ENCODE measurements at regions not wholly inside any gene's neighbourhood (a gene's known extent, or its start where the extent isn't known, plus 50 kb on each side); places are given as distances from the start of the nearest gene placed in this dataset.

GRCh38 chr18:55144193-55144930 is 185.1 kb upstream of the CCDC68 start:
- no peaks in the 10 kb centered on the region for H3K36me3 ChIP-seq (ENCODE audit: insufficient read depth)
- Mint-ChIP-seq H3K36me3 (ENCODE audit: low read depth) (no peaks in the 10 kb centered on the region), H3K4me1 (peaks cover 4% of the 10 kb centered on the region; the same call in 1 of the 3 replicates), H3K4me3 (no peak overlapping the region), H3K27ac (no peak overlapping the region), H3K9me3 (peaks cover 3% of the 10 kb centered on the region; the same call in 1 of the 3 replicates), H3K27me3 (ENCODE audit: insufficient read depth, low read depth, poor library complexity) (no peaks in the 10 kb centered on the region)
- H3K79me2 ChIP-seq (replicated peaks; ENCODE audit: insufficient read depth), result no peaks in the 10 kb centered on the region
- TF ChIP-seq JUNB (IDR thresholded peaks at IDR 0.05; ENCODE audit: unreplicated experiment) (no peak), EZH2phosphoT487 (IDR thresholded peaks at IDR 0.05; ENCODE audit: unreplicated experiment) (no peak), STAT1 (IDR thresholded peaks at IDR 0.05; ENCODE audit: unreplicated experiment) (no peak), ZNF331 (CRISPR knock-in tag; IDR thresholded peaks at IDR 0.05; ENCODE audit: low read depth) (no peak), CREB1 (CRISPR knock-in tag; IDR thresholded peaks at IDR 0.05; ENCODE audit: low read depth) (no peak), POLR2AphosphoS5 (IDR thresholded peaks at IDR 0.05; ENCODE audit: low read depth) (no peak)
- TF ChIP-seq, protein P1, sequence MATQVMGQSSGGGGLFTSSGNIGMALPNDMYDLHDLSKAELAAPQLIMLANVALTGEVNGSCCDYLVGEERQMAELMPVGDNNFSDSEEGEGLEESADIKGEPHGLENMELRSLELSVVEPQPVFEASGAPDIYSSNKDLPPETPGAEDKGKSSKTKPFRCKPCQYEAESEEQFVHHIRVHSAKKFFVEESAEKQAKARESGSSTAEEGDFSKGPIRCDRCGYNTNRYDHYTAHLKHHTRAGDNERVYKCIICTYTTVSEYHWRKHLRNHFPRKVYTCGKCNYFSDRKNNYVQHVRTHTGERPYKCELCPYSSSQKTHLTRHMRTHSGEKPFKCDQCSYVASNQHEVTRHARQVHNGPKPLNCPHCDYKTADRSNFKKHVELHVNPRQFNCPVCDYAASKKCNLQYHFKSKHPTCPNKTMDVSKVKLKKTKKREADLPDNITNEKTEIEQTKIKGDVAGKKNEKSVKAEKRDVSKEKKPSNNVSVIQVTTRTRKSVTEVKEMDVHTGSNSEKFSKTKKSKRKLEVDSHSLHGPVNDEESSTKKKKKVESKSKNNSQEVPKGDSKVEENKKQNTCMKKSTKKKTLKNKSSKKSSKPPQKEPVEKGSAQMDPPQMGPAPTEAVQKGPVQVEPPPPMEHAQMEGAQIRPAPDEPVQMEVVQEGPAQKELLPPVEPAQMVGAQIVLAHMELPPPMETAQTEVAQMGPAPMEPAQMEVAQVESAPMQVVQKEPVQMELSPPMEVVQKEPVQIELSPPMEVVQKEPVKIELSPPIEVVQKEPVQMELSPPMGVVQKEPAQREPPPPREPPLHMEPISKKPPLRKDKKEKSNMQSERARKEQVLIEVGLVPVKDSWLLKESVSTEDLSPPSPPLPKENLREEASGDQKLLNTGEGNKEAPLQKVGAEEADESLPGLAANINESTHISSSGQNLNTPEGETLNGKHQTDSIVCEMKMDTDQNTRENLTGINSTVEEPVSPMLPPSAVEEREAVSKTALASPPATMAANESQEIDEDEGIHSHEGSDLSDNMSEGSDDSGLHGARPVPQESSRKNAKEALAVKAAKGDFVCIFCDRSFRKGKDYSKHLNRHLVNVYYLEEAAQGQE (IDR thresholded peaks at IDR 0.05; ENCODE audit: unreplicated experiment), result no peak
- TF ChIP-seq, protein P2, sequence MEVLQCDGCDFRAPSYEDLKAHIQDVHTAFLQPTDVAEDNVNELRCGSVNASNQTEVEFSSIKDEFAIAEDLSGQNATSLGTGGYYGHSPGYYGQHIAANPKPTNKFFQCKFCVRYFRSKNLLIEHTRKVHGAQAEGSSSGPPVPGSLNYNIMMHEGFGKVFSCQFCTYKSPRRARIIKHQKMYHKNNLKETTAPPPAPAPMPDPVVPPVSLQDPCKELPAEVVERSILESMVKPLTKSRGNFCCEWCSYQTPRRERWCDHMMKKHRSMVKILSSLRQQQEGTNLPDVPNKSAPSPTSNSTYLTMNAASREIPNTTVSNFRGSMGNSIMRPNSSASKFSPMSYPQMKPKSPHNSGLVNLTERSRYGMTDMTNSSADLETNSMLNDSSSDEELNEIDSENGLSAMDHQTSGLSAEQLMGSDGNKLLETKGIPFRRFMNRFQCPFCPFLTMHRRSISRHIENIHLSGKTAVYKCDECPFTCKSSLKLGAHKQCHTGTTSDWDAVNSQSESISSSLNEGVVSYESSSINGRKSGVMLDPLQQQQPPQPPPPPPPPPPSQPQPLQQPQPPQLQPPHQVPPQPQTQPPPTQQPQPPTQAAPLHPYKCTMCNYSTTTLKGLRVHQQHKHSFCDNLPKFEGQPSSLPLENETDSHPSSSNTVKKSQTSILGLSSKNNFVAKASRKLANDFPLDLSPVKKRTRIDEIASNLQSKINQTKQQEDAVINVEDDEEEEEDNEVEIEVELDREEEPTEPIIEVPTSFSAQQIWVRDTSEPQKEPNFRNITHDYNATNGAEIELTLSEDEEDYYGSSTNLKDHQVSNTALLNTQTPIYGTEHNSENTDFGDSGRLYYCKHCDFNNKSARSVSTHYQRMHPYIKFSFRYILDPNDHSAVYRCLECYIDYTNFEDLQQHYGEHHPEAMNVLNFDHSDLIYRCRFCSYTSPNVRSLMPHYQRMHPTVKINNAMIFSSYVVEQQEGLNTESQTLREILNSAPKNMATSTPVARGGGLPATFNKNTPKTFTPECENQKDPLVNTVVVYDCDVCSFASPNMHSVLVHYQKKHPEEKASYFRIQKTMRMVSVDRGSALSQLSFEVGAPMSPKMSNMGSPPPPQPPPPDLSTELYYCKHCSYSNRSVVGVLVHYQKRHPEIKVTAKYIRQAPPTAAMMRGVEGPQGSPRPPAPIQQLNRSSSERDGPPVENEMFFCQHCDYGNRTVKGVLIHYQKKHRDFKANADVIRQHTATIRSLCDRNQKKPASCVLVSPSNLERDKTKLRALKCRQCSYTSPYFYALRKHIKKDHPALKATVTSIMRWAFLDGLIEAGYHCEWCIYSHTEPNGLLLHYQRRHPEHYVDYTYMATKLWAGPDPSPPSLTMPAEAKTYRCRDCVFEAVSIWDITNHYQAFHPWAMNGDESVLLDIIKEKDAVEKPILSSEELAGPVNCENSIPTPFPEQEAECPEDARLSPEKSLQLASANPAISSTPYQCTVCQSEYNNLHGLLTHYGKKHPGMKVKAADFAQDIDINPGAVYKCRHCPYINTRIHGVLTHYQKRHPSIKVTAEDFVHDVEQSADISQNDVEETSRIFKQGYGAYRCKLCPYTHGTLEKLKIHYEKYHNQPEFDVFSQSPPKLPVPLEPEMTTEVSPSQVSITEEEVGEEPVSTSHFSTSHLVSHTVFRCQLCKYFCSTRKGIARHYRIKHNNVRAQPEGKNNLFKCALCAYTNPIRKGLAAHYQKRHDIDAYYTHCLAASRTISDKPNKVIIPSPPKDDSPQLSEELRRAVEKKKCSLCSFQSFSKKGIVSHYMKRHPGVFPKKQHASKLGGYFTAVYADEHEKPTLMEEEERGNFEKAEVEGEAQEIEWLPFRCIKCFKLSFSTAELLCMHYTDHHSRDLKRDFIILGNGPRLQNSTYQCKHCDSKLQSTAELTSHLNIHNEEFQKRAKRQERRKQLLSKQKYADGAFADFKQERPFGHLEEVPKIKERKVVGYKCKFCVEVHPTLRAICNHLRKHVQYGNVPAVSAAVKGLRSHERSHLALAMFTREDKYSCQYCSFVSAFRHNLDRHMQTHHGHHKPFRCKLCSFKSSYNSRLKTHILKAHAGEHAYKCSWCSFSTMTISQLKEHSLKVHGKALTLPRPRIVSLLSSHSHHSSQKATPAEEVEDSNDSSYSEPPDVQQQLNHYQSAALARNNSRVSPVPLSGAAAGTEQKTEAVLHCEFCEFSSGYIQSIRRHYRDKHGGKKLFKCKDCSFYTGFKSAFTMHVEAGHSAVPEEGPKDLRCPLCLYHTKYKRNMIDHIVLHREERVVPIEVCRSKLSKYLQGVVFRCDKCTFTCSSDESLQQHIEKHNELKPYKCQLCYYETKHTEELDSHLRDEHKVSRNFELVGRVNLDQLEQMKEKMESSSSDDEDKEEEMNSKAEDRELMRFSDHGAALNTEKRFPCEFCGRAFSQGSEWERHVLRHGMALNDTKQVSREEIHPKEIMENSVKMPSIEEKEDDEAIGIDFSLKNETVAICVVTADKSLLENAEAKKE (CRISPR knock-in tag; IDR thresholded peaks at IDR 0.05), result no peak
- TF ChIP-seq, protein P3, sequence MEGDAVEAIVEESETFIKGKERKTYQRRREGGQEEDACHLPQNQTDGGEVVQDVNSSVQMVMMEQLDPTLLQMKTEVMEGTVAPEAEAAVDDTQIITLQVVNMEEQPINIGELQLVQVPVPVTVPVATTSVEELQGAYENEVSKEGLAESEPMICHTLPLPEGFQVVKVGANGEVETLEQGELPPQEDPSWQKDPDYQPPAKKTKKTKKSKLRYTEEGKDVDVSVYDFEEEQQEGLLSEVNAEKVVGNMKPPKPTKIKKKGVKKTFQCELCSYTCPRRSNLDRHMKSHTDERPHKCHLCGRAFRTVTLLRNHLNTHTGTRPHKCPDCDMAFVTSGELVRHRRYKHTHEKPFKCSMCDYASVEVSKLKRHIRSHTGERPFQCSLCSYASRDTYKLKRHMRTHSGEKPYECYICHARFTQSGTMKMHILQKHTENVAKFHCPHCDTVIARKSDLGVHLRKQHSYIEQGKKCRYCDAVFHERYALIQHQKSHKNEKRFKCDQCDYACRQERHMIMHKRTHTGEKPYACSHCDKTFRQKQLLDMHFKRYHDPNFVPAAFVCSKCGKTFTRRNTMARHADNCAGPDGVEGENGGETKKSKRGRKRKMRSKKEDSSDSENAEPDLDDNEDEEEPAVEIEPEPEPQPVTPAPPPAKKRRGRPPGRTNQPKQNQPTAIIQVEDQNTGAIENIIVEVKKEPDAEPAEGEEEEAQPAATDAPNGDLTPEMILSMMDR (conservative IDR thresholded peaks at IDR 0.05; ENCODE audit: low read depth in 2 of 2), result no peak
- H3K27me3 ChIP-seq (ENCODE audit: insufficient read depth), result no peaks in the 10 kb centered on the region
- peaks cover 8% of the 10 kb centered on the region for H3K4me1 ChIP-seq (ENCODE audit: insufficient read depth)
- ATAC-seq, result no peak
- H2AFZ ChIP-seq, result no peak overlapping the region
- H3K9me2 ChIP-seq (ENCODE audit: insufficient read depth), result peaks cover 1% of the 10 kb centered on the region
- no peak for DNase-seq (ENCODE audit: low spot score)
- H3F3A ChIP-seq (replicated peaks; ENCODE audit: low read depth), result no peaks in the 10 kb centered on the region
- no peak overlapping the region for H3K4me3 ChIP-seq
- H3K27ac ChIP-seq (ENCODE audit: low read depth), result no peak overlapping the region
- H4K20me1 ChIP-seq (replicated peaks; ENCODE audit: insufficient read depth), result no peaks in the 10 kb centered on the region
- no peak overlapping the region for H3K4me2 ChIP-seq
